ENCODE measurements at regions not wholly inside any gene's neighbourhood (a gene's known extent, or its start where the extent isn't known, plus 50 kb on each side); places are given as distances from the start of the nearest gene placed in this dataset.

- TF ChIP-seq CTCF (IDR thresholded peaks at IDR 0.05; ENCODE audit: poor library complexity, severe bottlenecking) (no peak), TAF1 (IDR thresholded peaks at IDR 0.05; ENCODE audit: low read depth) (no peak), RAD21 (conservative IDR thresholded peaks at IDR 0.05) (no peak), EZH2 (IDR thresholded peaks at IDR 0.05; ENCODE audit: borderline replicate concordance, insufficient read depth, low read length, poor library complexity, severe bottlenecking) (no peak), POLR2AphosphoS5 (IDR thresholded peaks at IDR 0.05) (no peak), EP300 (conservative IDR thresholded peaks at IDR 0.05; ENCODE audit: poor library complexity, severe bottlenecking) (no peak), REST (IDR thresholded peaks at IDR 0.05; ENCODE audit: borderline replicate concordance) (no peak), SMC3 (conservative IDR thresholded peaks at IDR 0.05; ENCODE audit: poor library complexity) (no peak), MXI1 (conservative IDR thresholded peaks at IDR 0.05; ENCODE audit: poor library complexity, severe bottlenecking) (no peak)
Measured at GRCh38 chr1:81560629-81561028, 240.1 kb upstream of the ADGRL2 start.

Measured in neural cell (in vitro differentiated cells).